SK-N-SH (cell line): ENCODE measurements at regions not wholly inside any gene's neighbourhood (a gene's known extent, or its start where the extent isn't known, plus 50 kb on each side); places are given as distances from the start of the nearest gene placed in this dataset.

Experiments used
- CHD2 ChIP-seq: fragments of 150-350 bp; IDR thresholded peaks from 2 replicates; pipeline ENCODE4 v1.6.1; 2018; ENCODE audit warnings: low read length; ENCODE audit not compliant: partially characterized antibody
- EP300 ChIP-seq, 2 experiments: IDR thresholded peaks; 2 replicates each; pipeline versions ENCODE4 v1.4.0 to v1.6.1; 2012; ENCODE audit warnings: borderline replicate concordance in 1 of 2, low read depth in 1 of 2, low read length in 1 of 2
- EZH2phosphoT487 ChIP-seq: fragments of 200-600 bp; sonication (generic); IDR thresholded peaks from 2 replicates; pipeline ENCODE4 v1.6.1; 2017; ENCODE audit warnings: low read depth, mixed run types, mild to moderate bottlenecking, antibody characterized with exemption, moderate library complexity, borderline replicate concordance
- JUND ChIP-seq: IDR thresholded peaks from 2 replicates; pipeline ENCODE4 v1.4.0; 2012
- NRF1 ChIP-seq: IDR thresholded peaks from 2 replicates; pipeline ENCODE4 v1.6.1; 2012; ENCODE audit warnings: low read depth, mild to moderate bottlenecking, low read length
- POLR2AphosphoS5 ChIP-seq: IDR thresholded peaks from 2 replicates; pipeline ENCODE4 v1.6.1; 2012; ENCODE audit warnings: low read depth, low read length
- RAD21 ChIP-seq: IDR thresholded peaks from 2 replicates; pipeline ENCODE4 v1.6.1; 2012; ENCODE audit warnings: mild to moderate bottlenecking, low read length
- RFX5 ChIP-seq: IDR thresholded peaks from 2 replicates; pipeline ENCODE4 v1.6.1; 2012; ENCODE audit warnings: mild to moderate bottlenecking, improper control_type of control experiment, low read length
- RXRA ChIP-seq: IDR thresholded peaks from 2 replicates; pipeline ENCODE4 v1.4.0; 2012; ENCODE audit warnings: low read depth, mild to moderate bottlenecking, borderline replicate concordance
- SMC3 ChIP-seq: IDR thresholded peaks from 2 replicates; pipeline ENCODE4 v1.6.1; 2012; ENCODE audit warnings: low read depth, low read length, improper control_type of control experiment
- YY1 ChIP-seq: IDR thresholded peaks from 2 replicates; pipeline ENCODE4 v1.4.0; 2012; ENCODE audit warnings: low read depth, mild to moderate bottlenecking
- TF ChIP-seq, protein P1 (sequence below): fragments of 200-600 bp; sonication (generic); IDR thresholded peaks from 2 replicates; pipeline ENCODE4 v1.6.1; 2017; ENCODE audit warnings: antibody characterized with exemption, mild to moderate bottlenecking, moderate library complexity
- TF ChIP-seq, protein P2 (sequence below): fragments of 150-350 bp; IDR thresholded peaks from 2 replicates; pipeline ENCODE4 v1.6.1; 2017; ENCODE audit warnings: antibody characterized with exemption, low read length, low read depth, borderline replicate concordance
- TF ChIP-seq, protein P3 (sequence below): IDR thresholded peaks from 2 replicates; pipeline ENCODE4 v1.4.0; 2012; ENCODE audit warnings: low read depth, borderline replicate concordance

DNA sequence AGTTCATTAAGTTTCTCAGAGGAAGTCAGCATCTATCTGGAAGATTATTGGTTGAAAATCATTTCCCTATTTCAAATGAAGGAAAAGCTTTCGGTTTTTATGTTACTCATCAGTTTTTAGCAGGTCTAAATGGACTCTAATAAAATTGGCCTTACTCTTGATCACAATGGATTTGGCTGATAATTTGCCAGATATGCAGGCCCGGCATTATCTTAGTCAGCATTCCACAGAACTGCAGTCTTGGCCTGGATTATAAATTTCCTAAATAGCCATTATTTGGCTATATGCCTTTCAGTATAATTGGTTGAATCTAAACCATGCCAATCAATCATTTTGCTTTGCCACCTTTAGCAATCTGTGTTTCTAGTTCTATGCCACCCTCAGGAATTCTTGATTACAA lies 91.7 kb upstream of the KCNQ5 start:
- TF ChIP-seq, protein P1, sequence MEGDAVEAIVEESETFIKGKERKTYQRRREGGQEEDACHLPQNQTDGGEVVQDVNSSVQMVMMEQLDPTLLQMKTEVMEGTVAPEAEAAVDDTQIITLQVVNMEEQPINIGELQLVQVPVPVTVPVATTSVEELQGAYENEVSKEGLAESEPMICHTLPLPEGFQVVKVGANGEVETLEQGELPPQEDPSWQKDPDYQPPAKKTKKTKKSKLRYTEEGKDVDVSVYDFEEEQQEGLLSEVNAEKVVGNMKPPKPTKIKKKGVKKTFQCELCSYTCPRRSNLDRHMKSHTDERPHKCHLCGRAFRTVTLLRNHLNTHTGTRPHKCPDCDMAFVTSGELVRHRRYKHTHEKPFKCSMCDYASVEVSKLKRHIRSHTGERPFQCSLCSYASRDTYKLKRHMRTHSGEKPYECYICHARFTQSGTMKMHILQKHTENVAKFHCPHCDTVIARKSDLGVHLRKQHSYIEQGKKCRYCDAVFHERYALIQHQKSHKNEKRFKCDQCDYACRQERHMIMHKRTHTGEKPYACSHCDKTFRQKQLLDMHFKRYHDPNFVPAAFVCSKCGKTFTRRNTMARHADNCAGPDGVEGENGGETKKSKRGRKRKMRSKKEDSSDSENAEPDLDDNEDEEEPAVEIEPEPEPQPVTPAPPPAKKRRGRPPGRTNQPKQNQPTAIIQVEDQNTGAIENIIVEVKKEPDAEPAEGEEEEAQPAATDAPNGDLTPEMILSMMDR, result no peak
- TF ChIP-seq RAD21 (no peak), CHD2 (no peak), EP300 (IDR thresholded peaks at IDR 0.05; ENCODE audit: borderline replicate concordance in 1 of 2, low read depth in 1 of 2, low read length in 1 of 2) (no peak), EZH2phosphoT487 (no peak), RFX5 (no peak), SMC3 (no peak), JUND (no peak), RXRA (no peak), NRF1 (no peak), POLR2AphosphoS5 (no peak), YY1 (no peak)
- TF ChIP-seq, protein P2, sequence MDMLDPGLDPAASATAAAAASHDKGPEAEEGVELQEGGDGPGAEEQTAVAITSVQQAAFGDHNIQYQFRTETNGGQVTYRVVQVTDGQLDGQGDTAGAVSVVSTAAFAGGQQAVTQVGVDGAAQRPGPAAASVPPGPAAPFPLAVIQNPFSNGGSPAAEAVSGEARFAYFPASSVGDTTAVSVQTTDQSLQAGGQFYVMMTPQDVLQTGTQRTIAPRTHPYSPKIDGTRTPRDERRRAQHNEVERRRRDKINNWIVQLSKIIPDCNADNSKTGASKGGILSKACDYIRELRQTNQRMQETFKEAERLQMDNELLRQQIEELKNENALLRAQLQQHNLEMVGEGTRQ, result no peak
- TF ChIP-seq, protein P3, sequence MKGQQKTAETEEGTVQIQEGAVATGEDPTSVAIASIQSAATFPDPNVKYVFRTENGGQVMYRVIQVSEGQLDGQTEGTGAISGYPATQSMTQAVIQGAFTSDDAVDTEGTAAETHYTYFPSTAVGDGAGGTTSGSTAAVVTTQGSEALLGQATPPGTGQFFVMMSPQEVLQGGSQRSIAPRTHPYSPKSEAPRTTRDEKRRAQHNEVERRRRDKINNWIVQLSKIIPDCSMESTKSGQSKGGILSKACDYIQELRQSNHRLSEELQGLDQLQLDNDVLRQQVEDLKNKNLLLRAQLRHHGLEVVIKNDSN, result no peak
